Testis (tissue), 2 donors: ENCODE measurements at regions not wholly inside any gene's neighbourhood (a gene's known extent, or its start where the extent isn't known, plus 50 kb on each side); places are given as distances from the start of the nearest gene placed in this dataset.

ENCODE experiments used
- POLR2A ChIP-seq: fragments of 450-650 bp; IDR thresholded peaks from one replicate; pipeline ENCODE4 v1.6.1; 2017; ENCODE audit warnings: antibody characterized with exemption, mild to moderate bottlenecking, moderate library complexity
- TF ChIP-seq, protein P1 (sequence below), 3 experiments: fragments of 450-650 bp in 2 of 3; fragments of 200-600 bp in 1 of 3; sonication (generic) in 1 of 3; IDR thresholded peaks; one replicate each; pipeline ENCODE4 v1.5.1; 2016 to 2019; ENCODE audit warnings: antibody characterized with exemption in 3 of 3, mild to moderate bottlenecking in 2 of 3, moderate library complexity in 1 of 3

DNA sequence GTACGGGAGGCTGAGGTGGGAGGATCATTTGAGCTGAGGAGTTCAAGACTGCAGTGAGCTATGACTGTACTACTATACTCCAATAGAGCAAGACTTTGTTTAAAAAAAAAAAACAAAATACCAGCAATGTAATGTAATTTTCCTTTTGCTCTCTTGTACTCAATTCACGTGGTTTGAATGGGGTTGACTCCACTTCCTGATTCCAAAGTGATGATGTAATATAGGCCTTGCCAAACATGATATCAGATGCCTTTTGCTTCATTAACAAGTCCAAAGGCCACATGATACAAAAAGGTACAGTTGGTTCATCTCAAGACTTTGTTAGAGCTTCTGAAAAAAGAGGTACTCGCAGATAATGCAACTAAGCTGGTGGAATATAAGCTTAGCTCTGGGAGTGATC is 321.8 kb downstream of the ZEB2 start:
- TF ChIP-seq, protein P1, sequence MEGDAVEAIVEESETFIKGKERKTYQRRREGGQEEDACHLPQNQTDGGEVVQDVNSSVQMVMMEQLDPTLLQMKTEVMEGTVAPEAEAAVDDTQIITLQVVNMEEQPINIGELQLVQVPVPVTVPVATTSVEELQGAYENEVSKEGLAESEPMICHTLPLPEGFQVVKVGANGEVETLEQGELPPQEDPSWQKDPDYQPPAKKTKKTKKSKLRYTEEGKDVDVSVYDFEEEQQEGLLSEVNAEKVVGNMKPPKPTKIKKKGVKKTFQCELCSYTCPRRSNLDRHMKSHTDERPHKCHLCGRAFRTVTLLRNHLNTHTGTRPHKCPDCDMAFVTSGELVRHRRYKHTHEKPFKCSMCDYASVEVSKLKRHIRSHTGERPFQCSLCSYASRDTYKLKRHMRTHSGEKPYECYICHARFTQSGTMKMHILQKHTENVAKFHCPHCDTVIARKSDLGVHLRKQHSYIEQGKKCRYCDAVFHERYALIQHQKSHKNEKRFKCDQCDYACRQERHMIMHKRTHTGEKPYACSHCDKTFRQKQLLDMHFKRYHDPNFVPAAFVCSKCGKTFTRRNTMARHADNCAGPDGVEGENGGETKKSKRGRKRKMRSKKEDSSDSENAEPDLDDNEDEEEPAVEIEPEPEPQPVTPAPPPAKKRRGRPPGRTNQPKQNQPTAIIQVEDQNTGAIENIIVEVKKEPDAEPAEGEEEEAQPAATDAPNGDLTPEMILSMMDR (IDR thresholded peaks at IDR 0.05), result no peak
- TF ChIP-seq POLR2A, result no peak
